GDM1 (cell line): ENCODE measurements at regions not wholly inside any gene's neighbourhood (a gene's known extent, or its start where the extent isn't known, plus 50 kb on each side); places are given as distances from the start of the nearest gene placed in this dataset.
"Not testable (repeated sequence)": the region's sequence is repeated elsewhere in the genome, so short reads cannot be mapped to it uniquely, and the experiment has no call there.

Source experiments
- DNase-seq: peaks from one replicate; lab custom pipeline; 2025; lab: John Stamatoyannopoulos, UW

DNA sequence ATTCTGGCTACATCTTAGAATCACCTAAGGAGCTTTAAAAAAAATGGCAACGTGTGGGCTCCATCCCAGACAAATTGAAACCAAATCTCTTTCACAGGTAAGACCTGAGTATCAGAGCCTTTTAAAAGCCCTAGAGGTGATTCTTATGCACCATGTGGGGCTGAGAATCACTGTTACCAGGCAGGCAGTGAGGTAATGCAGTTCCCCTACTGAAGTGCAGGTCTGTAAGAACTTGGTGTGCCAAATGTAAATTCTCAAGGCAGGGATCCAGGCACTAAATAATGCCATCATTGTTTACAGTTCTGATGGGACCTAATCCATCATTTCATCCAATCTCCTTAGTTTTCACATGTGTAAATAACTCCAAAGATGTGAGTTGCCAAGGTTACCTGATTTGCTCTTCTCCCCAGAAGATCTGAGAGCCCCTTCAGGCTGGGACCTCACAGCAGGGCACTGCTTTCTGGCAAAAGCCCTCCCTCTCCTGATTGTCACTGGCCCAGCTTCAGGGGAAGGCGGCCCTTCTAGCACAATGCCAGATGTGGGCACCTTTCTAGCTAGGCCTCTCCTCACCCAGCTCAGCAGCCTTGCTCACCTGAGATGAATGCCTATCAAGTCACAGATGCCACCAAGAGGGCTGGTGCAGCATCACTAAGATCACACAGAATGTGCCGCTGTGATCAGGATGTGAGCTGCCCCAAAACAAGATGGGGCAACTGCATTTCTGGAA, 73.6 kb upstream of the RGPD5 start:
- no peak for DNase-seq

- no peak for DNase-seq
These were observed 73.0 kb upstream of the RGPD5 start for GRCh38 chr2:109721135-109721534.

DNA sequence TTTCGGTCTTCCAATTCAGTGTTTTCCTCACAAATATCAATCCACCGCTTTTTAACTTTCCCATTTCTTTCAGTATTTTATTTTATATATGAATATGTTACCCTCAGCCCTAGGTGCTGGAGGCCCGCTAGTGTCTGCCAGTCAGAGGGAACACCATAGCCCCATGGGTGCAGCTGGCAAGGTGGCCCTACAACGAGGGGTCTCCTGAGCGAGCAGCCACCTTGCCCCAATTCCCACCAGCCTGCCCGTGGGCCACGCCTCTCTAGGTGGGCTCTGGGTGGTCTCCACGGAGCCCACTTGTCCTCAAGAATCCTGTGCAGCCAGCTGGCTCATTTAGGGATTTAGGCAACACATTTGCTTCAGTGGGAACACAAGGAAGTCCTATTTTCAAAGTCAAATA, 72.5 kb upstream of the RGPD5 start:
- no peak for DNase-seq

DNA sequence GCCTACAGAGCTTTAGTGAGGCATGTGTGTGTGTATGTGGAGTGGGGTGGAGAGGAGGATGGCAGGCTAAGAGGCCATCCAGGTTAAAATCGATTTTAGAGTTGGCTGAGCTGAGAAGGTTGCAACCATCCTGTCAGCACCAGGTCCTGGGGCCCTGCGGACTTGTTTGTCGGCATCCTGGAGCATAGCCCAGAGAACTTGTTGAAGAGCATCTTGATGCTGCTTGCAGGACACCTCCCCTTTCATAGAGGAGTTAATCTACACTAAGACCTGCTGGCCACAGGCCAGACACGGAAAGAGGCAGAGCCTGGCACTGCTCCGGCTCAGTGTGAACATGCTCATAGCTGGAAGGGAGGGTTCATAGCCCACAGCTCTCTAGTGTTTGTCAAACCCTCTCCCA, 72.1 kb upstream of the RGPD5 start:
- no peak for DNase-seq

DNA sequence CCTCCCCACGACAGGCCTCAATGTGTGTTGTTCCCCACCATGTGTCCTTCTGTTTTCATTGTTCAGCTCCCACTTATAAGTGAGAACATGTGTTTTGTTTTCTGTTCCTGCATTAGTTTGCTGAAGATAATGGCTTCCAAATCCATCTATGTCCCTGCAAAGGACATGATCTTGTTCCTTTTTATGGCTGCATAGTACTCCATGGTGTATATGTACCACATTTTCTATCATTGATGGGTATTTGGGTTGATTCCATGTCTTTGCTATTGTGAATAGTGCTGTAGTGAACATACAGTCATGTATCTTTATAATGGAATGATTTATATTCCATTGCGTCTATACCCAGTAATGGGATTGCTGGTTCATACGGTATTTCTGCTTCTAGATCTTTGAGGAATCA, 71.5 kb upstream of the RGPD5 start:
- DNase-seq, result not testable (repeated sequence)

DNA sequence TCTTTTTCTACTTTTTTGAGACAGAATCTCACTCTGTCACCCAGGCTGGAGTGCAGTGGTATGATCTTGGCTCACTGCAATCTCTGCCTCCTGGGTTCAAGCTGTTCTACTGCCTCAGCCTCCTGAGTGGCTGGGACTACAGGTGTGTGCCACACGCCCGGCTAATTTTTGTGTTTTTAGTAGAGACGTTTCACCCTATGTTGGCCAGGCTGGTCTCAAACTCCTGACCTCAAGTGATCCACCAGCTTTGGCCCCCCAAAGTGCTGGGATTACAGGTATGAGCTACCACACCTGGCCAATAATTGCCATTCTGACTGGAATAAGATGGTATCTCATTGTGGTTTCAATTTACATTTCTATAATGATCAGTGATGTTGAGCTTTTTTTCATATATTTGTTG, 71.0 kb upstream of the RGPD5 start:
- not testable (repeated sequence) for DNase-seq

DNA sequence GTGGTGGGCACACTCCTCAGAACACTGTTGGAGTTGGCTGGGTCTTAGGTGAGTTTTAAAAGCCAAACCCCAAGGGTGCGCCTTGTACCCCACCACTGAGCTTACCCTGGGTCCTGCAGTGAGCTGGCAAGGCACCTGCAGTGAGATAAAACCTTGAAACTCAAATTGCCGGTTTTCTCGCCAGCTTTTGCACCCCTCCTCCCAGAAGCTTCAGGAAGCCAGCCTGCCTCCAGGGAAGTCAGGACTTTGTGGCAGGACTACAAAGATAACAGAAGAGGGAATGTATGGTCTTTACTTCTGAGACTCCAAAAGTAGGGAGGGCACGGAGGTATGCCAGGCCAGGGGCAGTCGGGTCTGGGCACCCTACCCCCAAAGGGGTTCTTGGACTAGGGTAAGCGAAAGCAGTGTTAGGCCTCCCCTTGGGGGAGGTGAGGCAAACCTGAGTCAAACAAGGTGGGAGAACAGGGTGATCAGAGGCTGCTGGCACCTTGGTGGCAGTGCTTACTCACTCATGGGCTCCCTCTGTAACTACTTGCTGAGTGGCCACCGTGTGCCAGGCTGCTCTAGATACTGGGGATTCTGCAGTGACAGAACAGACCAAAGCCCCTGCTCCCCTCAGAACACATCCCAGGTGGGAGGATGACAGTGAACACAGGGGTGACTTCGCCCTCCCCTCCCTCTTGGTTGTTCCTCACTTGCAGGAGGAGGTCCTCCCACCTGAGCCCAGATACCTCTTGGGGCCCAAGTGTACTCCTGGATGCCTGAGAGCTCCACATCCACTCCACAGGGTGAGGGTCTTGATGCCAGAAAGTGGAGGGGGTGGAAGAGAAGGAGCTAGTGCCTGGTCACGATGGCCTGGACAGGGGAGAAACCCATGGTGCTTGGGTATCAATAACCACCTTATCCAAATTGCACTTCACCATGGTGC, 69.3 kb upstream of the RGPD5 start:
- DNase-seq, result no peak

DNA sequence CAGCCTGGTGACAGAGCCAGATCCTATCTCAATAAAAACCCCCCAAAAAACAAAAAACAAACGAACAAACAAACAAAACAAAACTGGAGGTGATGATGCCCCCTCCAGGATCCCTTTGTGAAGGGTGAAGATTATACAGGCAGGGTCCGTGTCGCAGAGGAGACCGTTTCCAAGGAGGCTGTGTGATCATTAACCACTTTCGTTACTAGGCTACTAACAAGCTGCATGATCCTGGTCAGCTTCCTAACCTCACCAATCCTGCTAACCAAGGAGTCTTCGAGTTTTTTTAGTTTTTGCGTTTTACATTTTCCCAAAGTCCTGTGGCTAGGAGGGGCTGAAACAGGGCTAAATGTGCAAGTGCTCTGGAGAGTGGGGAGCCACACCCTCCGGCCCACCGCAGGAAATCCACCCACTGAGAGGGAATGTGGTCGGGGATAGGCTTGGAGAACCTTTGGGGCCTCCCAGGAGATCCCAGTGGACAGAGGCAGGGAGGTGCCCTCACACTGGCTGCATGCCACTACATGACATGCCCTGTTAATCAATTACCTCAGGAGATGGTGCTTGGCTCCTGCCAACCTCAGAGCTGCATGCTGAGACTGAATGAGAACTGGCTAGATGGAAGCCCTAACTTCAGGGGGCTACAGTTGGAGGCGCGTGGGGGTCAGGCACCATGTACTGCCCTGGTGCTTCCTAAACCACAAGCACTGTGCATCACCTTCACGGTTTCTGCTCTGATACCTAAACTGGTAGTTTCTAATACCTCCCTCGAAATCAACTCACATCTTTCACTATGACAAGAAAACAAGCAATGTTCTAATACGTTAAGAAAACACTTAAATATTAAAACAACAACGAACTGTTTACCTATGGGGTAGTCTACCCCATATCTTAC, 67.5 kb upstream of the RGPD5 start:
- no peak for DNase-seq

DNA sequence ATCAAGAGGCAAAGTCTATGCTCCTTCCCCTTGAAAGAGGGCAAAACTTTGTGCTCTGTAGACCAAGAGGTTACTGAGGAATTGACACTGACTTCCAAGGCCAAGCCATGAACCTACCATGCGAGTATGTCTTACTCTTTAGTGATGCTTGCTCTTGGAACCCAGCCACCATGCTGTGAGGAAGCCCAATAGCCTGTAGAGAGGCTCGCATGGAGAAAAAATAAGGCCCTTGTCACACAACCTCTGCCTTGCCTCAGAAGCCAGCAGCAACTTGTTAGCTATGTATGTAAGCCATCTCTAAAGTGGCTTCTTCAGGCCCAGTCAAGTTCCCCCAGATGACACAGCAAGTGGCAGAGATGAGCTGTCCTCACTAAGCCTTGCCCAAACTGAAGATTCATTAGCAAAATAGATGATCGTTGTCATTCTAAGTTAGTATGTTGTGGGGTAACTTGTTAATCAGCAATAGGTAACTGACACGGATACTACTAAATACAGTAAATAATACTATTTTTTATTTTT, 66.1 kb upstream of the RGPD5 start:
- DNase-seq, result no peak

DNA sequence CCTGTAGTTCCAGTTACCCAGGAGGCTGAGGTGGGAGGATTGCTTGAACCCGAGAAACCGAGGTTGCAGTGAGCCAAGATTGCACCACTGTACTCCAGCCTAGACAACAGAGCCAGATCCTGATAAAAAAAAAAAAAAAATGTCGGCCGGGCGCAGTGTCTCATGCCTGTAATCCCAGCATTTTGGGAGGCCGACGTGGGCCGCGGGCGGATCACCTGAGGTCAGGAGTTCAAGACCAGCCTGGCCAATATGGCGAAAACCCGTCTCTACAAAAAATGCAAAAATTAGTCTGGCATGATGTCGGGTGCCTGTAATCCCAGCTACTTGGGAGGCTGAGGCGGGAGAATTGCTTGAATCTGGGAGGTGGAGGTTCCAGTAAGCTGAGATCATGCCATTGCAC, 60.4 kb upstream of the RGPD5 start:
- DNase-seq, result not testable (repeated sequence)

DNA sequence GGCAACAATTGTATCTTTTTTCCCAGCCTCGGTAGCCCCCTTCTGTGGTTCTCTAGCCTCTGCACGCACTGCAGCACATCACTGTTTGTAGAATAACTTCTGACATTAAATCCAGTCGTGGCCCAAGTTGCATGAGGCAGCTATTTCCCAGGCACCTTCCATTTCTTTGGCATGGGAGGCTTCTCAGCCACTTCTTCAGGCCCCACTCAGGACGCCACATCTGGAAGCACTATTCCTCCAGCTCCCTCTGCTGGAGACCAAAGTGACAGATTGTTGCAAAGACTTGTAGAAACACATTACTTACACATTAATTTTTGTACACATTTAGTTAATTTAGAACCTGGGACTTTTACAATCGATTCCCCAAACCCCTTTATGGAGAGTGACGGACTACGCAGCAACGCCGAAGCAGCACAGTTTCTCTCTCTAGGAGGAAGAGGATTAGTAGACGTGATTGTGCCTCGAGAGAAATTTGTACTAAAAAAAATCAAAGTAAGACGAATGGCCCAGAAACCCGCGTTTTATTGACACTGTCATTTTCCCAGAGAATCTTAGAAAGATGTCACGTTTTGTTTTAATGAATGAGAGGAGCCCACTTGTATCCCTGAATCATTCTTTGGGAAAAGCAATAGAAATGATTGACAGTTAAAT, 57.8 kb upstream of the RGPD5 start:
- no peak for DNase-seq
